Uterus (tissue), 2 donors: ENCODE measurements at regions not wholly inside any gene's neighbourhood (a gene's known extent, or its start where the extent isn't known, plus 50 kb on each side); places are given as distances from the start of the nearest gene placed in this dataset.

Experiments used
- CTCF ChIP-seq, 4 experiments: fragments of 200-600 bp in 2 of 4; fragments of 450-650 bp in 2 of 4; sonication (generic) in 2 of 4; IDR thresholded peaks; one replicate each; pipeline ENCODE4 v1.5.1; 2016 to 2019; ENCODE audit warnings: antibody characterized with exemption in 4 of 4, mild to moderate bottlenecking in 2 of 4, moderate library complexity in 1 of 4
- POLR2A ChIP-seq, 2 donors: fragments of 450-650 bp; IDR thresholded peaks; one replicate each; pipeline ENCODE4 v1.6.1; 2016; ENCODE audit warnings: antibody characterized with exemption in 2 of 2, mild to moderate bottlenecking in 1 of 2, moderate library complexity in 1 of 2

- TF ChIP-seq CTCF (IDR thresholded peaks at IDR 0.05): no peak
- no peak for TF ChIP-seq POLR2A (IDR thresholded peaks at IDR 0.05)
Measured at GRCh38 chr9:81460693-81461092, 228.7 kb downstream of the TLE1 start.
